Kidney tubule cell (primary cell): ENCODE measurements at regions not wholly inside any gene's neighbourhood (a gene's known extent, or its start where the extent isn't known, plus 50 kb on each side); places are given as distances from the start of the nearest gene placed in this dataset.

Experiments
- DNase-seq: peaks from one replicate; pipeline ENCODE4 v3.0.0-alpha.2; 2018; ENCODE audit warnings: low spot score

DNA sequence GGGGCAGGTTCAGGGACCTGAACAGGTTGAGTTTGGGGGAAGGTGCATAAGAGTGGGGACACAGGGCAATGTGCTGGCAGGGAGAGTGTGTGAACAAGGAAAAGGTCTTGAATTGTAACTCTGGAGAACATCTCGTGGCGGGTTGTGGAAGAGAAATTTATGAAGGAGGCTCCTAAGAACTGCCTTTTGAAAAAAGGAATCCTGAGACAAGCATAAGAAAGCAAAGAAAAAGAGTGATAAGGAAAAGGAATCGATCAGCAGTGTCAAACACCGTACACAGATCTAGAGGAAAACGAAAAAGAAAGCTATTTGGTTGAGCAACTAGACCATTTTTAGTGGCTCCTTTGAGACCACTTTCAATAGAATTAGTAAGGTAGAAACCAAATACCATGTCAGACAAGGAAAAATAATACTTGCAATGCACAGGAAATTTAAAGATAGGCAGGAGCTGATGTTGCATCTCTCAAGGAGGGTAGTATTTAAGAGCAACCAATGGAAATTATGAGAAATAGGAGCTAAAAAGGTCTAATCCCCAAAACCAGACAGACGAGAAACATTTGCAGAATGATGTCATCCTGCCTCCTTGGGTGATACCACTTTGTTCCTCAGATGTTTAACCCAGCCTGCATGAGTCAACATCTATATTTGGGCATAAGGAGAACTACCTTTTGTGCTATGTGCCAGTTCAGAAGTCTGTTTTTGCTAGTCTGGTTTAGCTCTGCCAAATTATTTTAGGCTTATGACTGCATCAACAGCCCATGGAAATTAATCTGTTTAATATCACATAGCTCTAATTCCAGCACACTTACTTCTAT lies 64.5 kb upstream of the STK38L start:
- peak; percentile 97 for DNase-seq

DNA sequence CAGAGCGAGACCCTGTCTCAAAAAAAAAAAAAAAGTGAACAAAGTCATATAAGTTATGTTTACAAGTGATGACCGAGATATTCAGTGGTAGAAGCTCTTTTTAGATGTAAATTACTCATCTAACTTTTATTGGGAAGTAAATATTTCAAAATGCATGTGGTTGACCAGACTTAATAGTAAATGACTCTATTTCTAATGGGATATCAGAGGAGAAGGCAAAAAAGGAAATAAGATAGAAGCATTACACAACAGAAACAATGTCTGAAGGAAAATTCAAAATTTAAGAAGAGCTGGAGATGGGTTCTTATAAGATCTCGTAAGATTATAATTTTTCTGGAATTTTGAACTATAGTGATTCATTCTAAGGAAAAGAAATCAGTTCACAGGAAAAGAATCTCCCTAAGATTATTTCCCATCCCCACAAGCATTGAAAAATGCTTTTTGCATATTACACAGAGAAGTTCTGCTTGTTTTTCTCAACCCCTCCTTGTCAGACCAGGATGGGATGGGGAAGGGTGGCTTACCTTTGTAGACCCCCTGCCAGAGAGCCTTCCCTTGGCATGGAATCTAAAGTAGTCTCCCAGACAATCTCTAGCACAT lies 63.1 kb upstream of the STK38L start:
- no peak for DNase-seq

DNA sequence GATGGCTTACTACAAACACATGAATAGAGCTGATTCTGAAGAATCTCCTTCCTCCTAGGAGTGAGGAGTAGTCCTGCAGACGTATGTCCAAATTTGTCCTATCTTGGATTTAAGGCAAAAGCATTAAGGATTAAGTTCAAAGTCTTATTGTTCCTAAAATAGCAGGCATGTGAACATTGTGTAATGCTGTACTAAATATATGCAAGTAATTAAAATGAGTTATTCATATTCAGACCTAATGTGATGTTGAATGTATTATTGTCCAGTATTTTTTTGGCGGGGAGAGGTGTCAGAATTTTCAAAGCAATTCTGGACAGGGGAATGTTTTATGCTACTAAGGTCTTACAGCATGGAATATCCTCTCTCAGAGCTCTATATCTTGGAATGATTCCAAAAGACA lies 60.7 kb upstream of the STK38L start:
- DNase-seq, result no peak

DNA sequence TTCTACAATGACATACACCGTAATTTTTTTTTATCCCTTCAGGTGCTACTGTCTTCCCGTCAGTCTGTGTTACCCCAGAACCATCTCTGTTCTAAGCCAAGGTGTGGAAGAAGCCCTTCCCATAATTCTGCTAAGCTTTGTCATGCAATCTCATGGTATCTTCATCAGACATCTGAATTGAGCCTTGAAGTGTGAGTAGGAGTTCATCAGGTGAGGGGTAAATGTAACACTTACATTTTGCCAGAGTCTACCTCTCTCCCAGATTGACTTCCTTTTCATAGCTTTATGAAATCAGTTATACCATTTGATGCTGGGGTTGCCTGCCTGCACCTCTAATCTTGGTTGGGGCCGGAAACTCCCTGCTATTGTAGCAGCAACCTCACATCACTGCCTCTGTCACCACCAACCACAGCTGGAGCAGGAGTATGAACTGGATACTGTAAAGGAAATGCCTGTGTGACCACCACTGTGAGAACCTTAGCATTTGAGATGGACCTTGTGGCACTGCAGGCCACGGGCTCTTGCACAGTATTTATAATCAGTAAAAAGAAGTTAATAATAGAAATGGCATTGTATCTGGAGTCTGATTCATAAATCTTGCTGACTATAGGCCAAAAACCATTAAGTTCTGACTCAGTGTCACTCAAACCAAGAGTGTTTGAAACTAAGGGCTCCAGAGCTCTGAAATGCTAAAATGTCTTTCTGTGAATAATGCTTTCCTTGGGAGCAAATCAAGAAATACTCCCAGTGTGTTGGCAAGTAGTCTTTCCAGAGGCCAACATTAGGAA lies 58.7 kb upstream of the STK38L start:
- DNase-seq, result peak; percentile 86

GRCh38 chr12:27186022-27186839 lies 57.9 kb upstream of the STK38L start:
- DNase-seq, result no peak

- DNase-seq, result no peak
These were observed 56.4 kb upstream of the STK38L start for GRCh38 chr12:27187697-27188096.

DNA sequence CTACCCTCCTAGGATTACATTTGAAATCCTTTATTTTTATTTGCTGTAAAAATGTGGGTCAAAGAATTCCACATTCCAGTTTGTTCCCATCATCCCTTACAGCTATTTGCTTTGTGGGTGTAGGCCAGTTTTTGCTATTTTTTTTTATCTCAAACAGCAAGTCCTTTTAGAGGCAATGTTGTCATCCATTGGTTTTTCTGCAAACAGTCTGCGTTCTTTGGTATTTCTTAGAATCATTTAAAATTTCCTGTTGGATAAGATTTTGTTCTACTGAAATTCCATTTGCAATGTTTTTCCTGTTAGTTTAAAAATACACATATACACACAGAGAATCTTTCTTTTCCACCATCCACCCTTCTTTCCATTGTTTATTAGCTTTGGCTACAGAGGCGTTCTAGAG lies 53.3 kb upstream of the STK38L start:
- DNase-seq, result no peak

GRCh38 chr12:27191531-27191930 lies 52.6 kb upstream of the STK38L start:
- no peak for DNase-seq

GRCh38 chr12:27192118-27192802 lies 51.8 kb upstream of the STK38L start:
- DNase-seq, result no peak

GRCh38 chr12:27193106-27193505 lies 51.0 kb upstream of the STK38L start:
- DNase-seq, result peak; percentile 32

DNA sequence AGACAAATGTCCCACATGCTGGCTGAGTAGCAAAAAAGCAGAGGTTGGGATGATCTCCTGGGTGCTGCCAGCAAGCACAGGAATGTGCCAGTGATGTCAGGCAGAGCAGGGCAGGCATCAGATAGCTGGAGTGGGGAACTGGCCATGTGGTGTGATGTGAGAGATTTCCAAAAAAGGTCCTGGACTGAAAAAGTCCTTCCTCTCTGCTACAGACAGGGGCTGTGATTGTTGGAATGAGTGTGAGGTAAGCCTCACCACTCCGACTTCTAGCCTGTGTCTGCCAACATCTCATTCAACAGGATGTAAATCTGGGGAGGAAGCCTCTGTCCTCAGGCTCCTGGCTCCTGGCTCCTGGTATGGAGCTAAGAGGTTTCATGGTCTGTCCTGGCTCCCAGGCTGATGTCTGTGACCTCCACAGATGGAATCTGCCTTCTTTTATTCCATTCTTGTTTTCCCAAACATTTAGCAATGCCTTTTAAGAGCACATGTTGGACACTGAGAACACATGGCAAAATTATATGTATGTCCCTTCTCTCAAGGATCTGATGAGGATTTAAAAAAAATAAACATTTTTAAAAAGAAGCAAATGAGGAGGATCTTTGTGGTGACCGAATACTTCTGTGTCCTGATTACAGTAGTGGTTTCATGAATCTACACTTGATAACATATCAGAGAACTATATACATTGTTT lies 50.1 kb upstream of the STK38L start:
- peak; percentile 67 for DNase-seq
